ENCODE measurements at regions not wholly inside any gene's neighbourhood (a gene's known extent, or its start where the extent isn't known, plus 50 kb on each side); places are given as distances from the start of the nearest gene placed in this dataset.

GRCh38 chr2:58520903-58521302 lies 279.8 kb upstream of the FANCL start:
- no peak overlapping the region for H3K4me3 Mint-ChIP-seq
- ATAC-seq (ENCODE audit: poor library complexity) (no peak), DNase-seq (no peak)
- ChIA-PET POLR2A (no interaction called here), CTCF (no interaction called here)
- Histone ChIP-seq H3K36me3 (ENCODE audit: insufficient read depth, low read length) (no peaks in the 10 kb centered on the region), H3K4me3 (ENCODE audit: low read length) (no peak overlapping the region), H3K27ac (ENCODE audit: low read depth in 1 of 2, low read length in 2 of 2) (no peak overlapping the region), H3K9me3 (ENCODE audit: control insufficient read depth in 1 of 2, insufficient read depth in 1 of 2, low read length in 2 of 2) (no peaks in the 10 kb centered on the region), H3K4me1 (ENCODE audit: insufficient read depth, low read length) (no peaks in the 10 kb centered on the region), H3K27me3 (ENCODE audit: control insufficient read depth in 1 of 2, insufficient read depth in 2 of 2, low read length in 2 of 2) (no peaks in the 10 kb centered on the region)
- H3K27me3 Mint-ChIP-seq, result no peaks in the 10 kb centered on the region
- no peak overlapping the region for H3K27ac Mint-ChIP-seq
- no peaks in the 10 kb centered on the region for H3K4me1 Mint-ChIP-seq (ENCODE audit: low read depth)
- no peaks in the 10 kb centered on the region for H3K9me3 Mint-ChIP-seq
- no peak for TF ChIP-seq CTCF (IDR thresholded peaks at IDR 0.05)
- no peaks in the 10 kb centered on the region for H3K36me3 Mint-ChIP-seq (ENCODE audit: low read depth)
- intact Hi-C loops (cut with DNase I, micrococcal nuclease), result no loop called here

- H3K4me3 Mint-ChIP-seq, result no peak overlapping the region
- no peaks in the 10 kb centered on the region for H3K36me3 Mint-ChIP-seq (ENCODE audit: low read depth)
- Histone ChIP-seq H3K27ac (ENCODE audit: low read depth in 1 of 2, low read length in 2 of 2) (no peak overlapping the region), H3K4me3 (ENCODE audit: low read length) (no peak overlapping the region), H3K36me3 (ENCODE audit: insufficient read depth, low read length) (no peaks in the 10 kb centered on the region), H3K27me3 (ENCODE audit: control insufficient read depth in 1 of 2, insufficient read depth in 2 of 2, low read length in 2 of 2) (no peaks in the 10 kb centered on the region), H3K4me1 (ENCODE audit: insufficient read depth, low read length) (no peaks in the 10 kb centered on the region), H3K9me3 (ENCODE audit: control insufficient read depth in 1 of 2, insufficient read depth in 1 of 2, low read length in 2 of 2) (no peaks in the 10 kb centered on the region)
- POLR2A ChIA-PET, result no interaction called here
- intact Hi-C loops (cut with DNase I, micrococcal nuclease), result no loop called here
- H3K4me1 Mint-ChIP-seq (ENCODE audit: low read depth), result no peaks in the 10 kb centered on the region
- no peak for TF ChIP-seq CTCF (IDR thresholded peaks at IDR 0.05)
- ATAC-seq (ENCODE audit: poor library complexity) (no peak), DNase-seq (no peak)
- no peaks in the 10 kb centered on the region for H3K9me3 Mint-ChIP-seq
- CTCF ChIA-PET, result no interaction called here
- no peaks in the 10 kb centered on the region for H3K27me3 Mint-ChIP-seq
- no peak overlapping the region for H3K27ac Mint-ChIP-seq
These were observed 276.8 kb upstream of the FANCL start for GRCh38 chr2:58517881-58518280.

- no peak overlapping the region for H3K4me3 Mint-ChIP-seq
- H3K36me3 Mint-ChIP-seq (ENCODE audit: low read depth), result no peaks in the 10 kb centered on the region
- no peak overlapping the region for H3K27ac Mint-ChIP-seq
- Histone ChIP-seq H3K4me1 (ENCODE audit: insufficient read depth, low read length) (no peaks in the 10 kb centered on the region), H3K27ac (ENCODE audit: low read depth in 1 of 2, low read length in 2 of 2) (no peak overlapping the region), H3K9me3 (ENCODE audit: control insufficient read depth in 1 of 2, insufficient read depth in 1 of 2, low read length in 2 of 2) (no peaks in the 10 kb centered on the region), H3K36me3 (ENCODE audit: insufficient read depth, low read length) (no peaks in the 10 kb centered on the region), H3K4me3 (ENCODE audit: low read length) (no peak overlapping the region), H3K27me3 (ENCODE audit: control insufficient read depth in 1 of 2, insufficient read depth in 2 of 2, low read length in 2 of 2) (no peaks in the 10 kb centered on the region)
- H3K27me3 Mint-ChIP-seq, result no peaks in the 10 kb centered on the region
- ChIA-PET POLR2A (no interaction called here), CTCF (no interaction called here)
- no peak for TF ChIP-seq CTCF (IDR thresholded peaks at IDR 0.05)
- H3K9me3 Mint-ChIP-seq, result no peaks in the 10 kb centered on the region
- intact Hi-C loops (cut with DNase I, micrococcal nuclease), result no loop called here
- H3K4me1 Mint-ChIP-seq (ENCODE audit: low read depth), result no peaks in the 10 kb centered on the region
- no peak for DNase-seq
- no peak for ATAC-seq (ENCODE audit: poor library complexity)
These were observed 275.6 kb upstream of the FANCL start for GRCh38 chr2:58516695-58517094.

Measured in CD4-positive, alpha-beta T cell (primary cell).